ENCODE measurements at regions not wholly inside any gene's neighbourhood (a gene's known extent, or its start where the extent isn't known, plus 50 kb on each side); places are given as distances from the start of the nearest gene placed in this dataset.
"Not testable (repeated sequence)": the region's sequence is repeated elsewhere in the genome, so short reads cannot be mapped to it uniquely, and the experiment has no call there.

GRCh38 chr6:166705069-166705468 is 78.0 kb upstream of the RPS6KA2 start:
- Histone ChIP-seq H3K27ac (no peak overlapping the region), H3K36me3 (no peaks in the 10 kb centered on the region), H3K27me3 (no peaks in the 10 kb centered on the region), H3K4me1 (no peaks in the 10 kb centered on the region), H3K9me3 (no peaks in the 10 kb centered on the region), H3K4me3 (no peak overlapping the region)
- no peak for TF ChIP-seq CTCF (IDR thresholded peaks at IDR 0.05)
- no peak for TF ChIP-seq POLR2A (IDR thresholded peaks at IDR 0.05)
- DNase-seq = no peak

- Histone ChIP-seq H3K36me3 (no peaks in the 10 kb centered on the region), H3K4me3 (no peak overlapping the region), H3K4me1 (no peaks in the 10 kb centered on the region), H3K27ac (no peak overlapping the region), H3K9me3 (no peaks in the 10 kb centered on the region), H3K27me3 (no peaks in the 10 kb centered on the region)
- TF ChIP-seq CTCF (IDR thresholded peaks at IDR 0.05) (no peak), POLR2A (IDR thresholded peaks at IDR 0.05) (no peak)
- no peak for DNase-seq
These were observed 77.1 kb upstream of the RPS6KA2 start for GRCh38 chr6:166704171-166704570.

- no peaks in the 10 kb centered on the region for H3K9me3 ChIP-seq
- no peak for DNase-seq
- no peaks in the 10 kb centered on the region for H3K4me1 ChIP-seq
- H3K27me3 ChIP-seq = no peaks in the 10 kb centered on the region
- H3K27ac ChIP-seq = no peak overlapping the region
- H3K4me3 ChIP-seq = no peak overlapping the region
- H3K36me3 ChIP-seq = no peaks in the 10 kb centered on the region
- TF ChIP-seq POLR2A (IDR thresholded peaks at IDR 0.05) = no peak
- no peak for TF ChIP-seq CTCF (IDR thresholded peaks at IDR 0.05)
These were observed 76.2 kb upstream of the RPS6KA2 start for GRCh38 chr6:166703149-166703710.

- H3K9me3 ChIP-seq, H3K27me3 ChIP-seq, H3K4me3 ChIP-seq, H3K36me3 ChIP-seq, DNase-seq, H3K4me1 ChIP-seq, H3K27ac ChIP-seq: not testable (repeated sequence)
These were observed 74.4 kb upstream of the RPS6KA2 start for GRCh38 chr6:166701424-166701823.

GRCh38 chr6:166700871-166701270 is 73.8 kb upstream of the RPS6KA2 start:
- H3K27me3 ChIP-seq, DNase-seq, H3K27ac ChIP-seq: not testable (repeated sequence)

GRCh38 chr6:166697113-166697512 is 70.1 kb upstream of the RPS6KA2 start:
- Histone ChIP-seq H3K4me3 (no peak overlapping the region), H3K27me3 (no peaks in the 10 kb centered on the region), H3K4me1 (no peaks in the 10 kb centered on the region), H3K36me3 (no peaks in the 10 kb centered on the region), H3K9me3 (no peaks in the 10 kb centered on the region), H3K27ac (no peak overlapping the region)
- TF ChIP-seq POLR2A (IDR thresholded peaks at IDR 0.05) (no peak), CTCF (IDR thresholded peaks at IDR 0.05) (no peak)
- DNase-seq = no peak

More at GRCh38 chr6:166700871-166701270, 73.8 kb upstream of the RPS6KA2 start:
- H3K36me3 ChIP-seq, H3K9me3 ChIP-seq, H3K4me3 ChIP-seq, H3K4me1 ChIP-seq: not testable (repeated sequence)

GRCh38 chr6:166693880-166694279 is 66.8 kb upstream of the RPS6KA2 start:
- Histone ChIP-seq H3K27ac (no peak overlapping the region), H3K9me3 (no peaks in the 10 kb centered on the region), H3K27me3 (no peaks in the 10 kb centered on the region), H3K36me3 (no peaks in the 10 kb centered on the region), H3K4me1 (no peaks in the 10 kb centered on the region), H3K4me3 (no peak overlapping the region)
- DNase-seq = no peak
- TF ChIP-seq CTCF (IDR thresholded peaks at IDR 0.05) = no peak
- TF ChIP-seq POLR2A (IDR thresholded peaks at IDR 0.05) = no peak
